ENCODE measurements at regions not wholly inside any gene's neighbourhood (a gene's known extent, or its start where the extent isn't known, plus 50 kb on each side); places are given as distances from the start of the nearest gene placed in this dataset.

GRCh38 chr7:155907450-155908200, 95.4 kb upstream of the SHH start:
- DNase-seq (ENCODE audit: low read depth, low spot score), result no peak

GRCh38 chr7:155901176-155901575, 88.9 kb upstream of the SHH start:
- no peak for DNase-seq (ENCODE audit: low read depth, low spot score)
- no peak overlapping the region for H3K27ac ChIP-seq

More at GRCh38 chr7:155907450-155908200, 95.4 kb upstream of the SHH start:
- no peak overlapping the region for H3K27ac ChIP-seq

- H3K27ac ChIP-seq, result no peak overlapping the region
- no peak for DNase-seq (ENCODE audit: low read depth, low spot score)
These were observed 87.3 kb upstream of the SHH start for GRCh38 chr7:155899596-155899995.

- no peak for DNase-seq (ENCODE audit: low read depth, low spot score)
- no peak overlapping the region for H3K27ac ChIP-seq
These were observed 85.6 kb upstream of the SHH start for GRCh38 chr7:155897758-155898386.

GRCh38 chr7:155896531-155897263, 84.4 kb upstream of the SHH start:
- H3K27ac ChIP-seq, result no peak overlapping the region
- DNase-seq (ENCODE audit: low read depth, low spot score), result no peak

- H3K27ac ChIP-seq, result no peak overlapping the region
- no peak for DNase-seq (ENCODE audit: low read depth, low spot score)
These were observed 81.4 kb upstream of the SHH start for GRCh38 chr7:155893664-155894063.

GRCh38 chr7:155893176-155893575, 80.9 kb upstream of the SHH start:
- H3K27ac ChIP-seq, result no peak overlapping the region
- no peak for DNase-seq (ENCODE audit: low read depth, low spot score)

GRCh38 chr7:155889636-155890511, 77.6 kb upstream of the SHH start:
- no peak for DNase-seq (ENCODE audit: low read depth, low spot score)
- H3K27ac ChIP-seq, result no peak overlapping the region

GRCh38 chr7:155887174-155887525, 74.9 kb upstream of the SHH start:
- DNase-seq (ENCODE audit: low read depth, low spot score), result no peak
- no peak overlapping the region for H3K27ac ChIP-seq

GRCh38 chr7:155886391-155887173, 74.3 kb upstream of the SHH start:
- H3K27ac ChIP-seq, result no peak overlapping the region
- DNase-seq (ENCODE audit: low read depth, low spot score), result no peak

GRCh38 chr7:155885167-155886155, 73.2 kb upstream of the SHH start:
- peak; percentile 8 for DNase-seq (ENCODE audit: low read depth, low spot score)

GRCh38 chr7:155884225-155885166, 72.2 kb upstream of the SHH start:
- no peak for DNase-seq (ENCODE audit: low read depth, low spot score)
- no peak overlapping the region for H3K27ac ChIP-seq

More at GRCh38 chr7:155885167-155886155, 73.2 kb upstream of the SHH start:
- H3K27ac ChIP-seq, result no peak overlapping the region

- no peak overlapping the region for H3K27ac ChIP-seq
- no peak for DNase-seq (ENCODE audit: low read depth, low spot score)
These were observed 71.4 kb upstream of the SHH start for GRCh38 chr7:155883491-155884224.

- DNase-seq (ENCODE audit: low read depth, low spot score), result no peak
- no peak overlapping the region for H3K27ac ChIP-seq
These were observed 70.3 kb upstream of the SHH start for GRCh38 chr7:155882596-155882995.

GRCh38 chr7:155881471-155882350, 69.4 kb upstream of the SHH start:
- DNase-seq (ENCODE audit: low read depth, low spot score), result no peak
- H3K27ac ChIP-seq, result no peak overlapping the region

- H3K27ac ChIP-seq, result no peak overlapping the region
- DNase-seq (ENCODE audit: low read depth, low spot score), result no peak
These were observed 68.5 kb upstream of the SHH start for GRCh38 chr7:155880721-155881120.
